ENCODE measurements at regions not wholly inside any gene's neighbourhood (a gene's known extent, or its start where the extent isn't known, plus 50 kb on each side); places are given as distances from the start of the nearest gene placed in this dataset.

GRCh38 chr4:135267148-135267865 is 1065.7 kb upstream of the PABPC4L start:
- no peak for TF ChIP-seq CTCF (IDR thresholded peaks at IDR 0.05)
- Histone ChIP-seq H3K4me3 (no peak overlapping the region), H3K27ac (no peak overlapping the region)
- DNase-seq (ENCODE audit: low spot score) = no peak

GRCh38 chr4:135256111-135256510 is 1054.5 kb upstream of the PABPC4L start:
- no peak overlapping the region for H3K27ac ChIP-seq
- no peak overlapping the region for H3K4me3 ChIP-seq
- no peak for DNase-seq (ENCODE audit: low spot score)
- no peak for TF ChIP-seq CTCF (IDR thresholded peaks at IDR 0.05)

GRCh38 chr4:135250040-135250439 is 1048.5 kb upstream of the PABPC4L start:
- H3K27ac ChIP-seq = no peak overlapping the region
- TF ChIP-seq CTCF (IDR thresholded peaks at IDR 0.05) = no peak
- no peak for DNase-seq (ENCODE audit: low spot score)
- H3K4me3 ChIP-seq = no peak overlapping the region

DNA sequence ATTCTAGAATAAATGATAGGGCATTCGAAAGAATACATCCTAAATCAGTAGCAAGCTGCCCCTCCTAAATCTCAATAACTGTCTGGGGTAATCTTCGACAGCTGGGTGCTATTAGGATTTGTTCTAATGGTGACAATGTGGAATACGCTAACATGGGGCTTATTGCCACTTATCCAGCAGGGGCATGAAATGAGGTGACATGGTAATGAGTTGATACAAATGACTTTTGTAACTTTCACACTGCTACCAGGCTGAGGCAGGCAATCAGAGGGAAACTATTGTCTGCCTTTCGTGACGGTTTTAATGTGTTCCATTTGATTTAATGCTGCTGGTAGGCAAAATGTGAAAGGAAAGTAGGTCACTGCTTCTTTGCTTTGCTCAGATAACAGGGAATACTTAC is 1047.4 kb upstream of the PABPC4L start:
- TF ChIP-seq CTCF (IDR thresholded peaks at IDR 0.05) = no peak
- no peak for DNase-seq (ENCODE audit: low spot score)
- no peak overlapping the region for H3K4me3 ChIP-seq
- no peak overlapping the region for H3K27ac ChIP-seq

GRCh38 chr4:135244696-135245095 is 1043.1 kb upstream of the PABPC4L start:
- no peak for DNase-seq (ENCODE audit: low spot score)
- no peak overlapping the region for H3K4me3 ChIP-seq
- no peak for TF ChIP-seq CTCF (IDR thresholded peaks at IDR 0.05)
- no peak overlapping the region for H3K27ac ChIP-seq

DNA sequence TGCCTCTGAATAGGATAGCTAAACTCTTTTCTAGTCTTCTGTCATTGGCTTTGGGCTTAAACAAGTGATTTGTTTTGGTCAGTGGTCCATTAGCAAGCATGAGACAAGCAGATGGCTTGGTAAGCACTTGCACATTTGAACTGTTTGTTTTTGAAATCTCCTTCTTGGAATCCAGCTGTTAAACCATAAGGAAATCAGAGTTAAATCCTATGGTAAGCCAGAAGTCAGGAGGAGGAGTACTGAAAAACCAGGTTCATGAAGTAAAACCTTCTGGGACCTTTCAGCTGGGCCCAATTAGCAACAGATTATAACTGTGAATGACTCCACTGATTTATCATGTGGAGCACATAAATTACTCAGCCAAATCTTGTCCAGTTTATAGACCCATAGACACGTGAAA is 1042.5 kb upstream of the PABPC4L start:
- DNase-seq (ENCODE audit: low spot score) = no peak
- Histone ChIP-seq H3K27ac (no peak overlapping the region), H3K4me3 (no peak overlapping the region)
- no peak for TF ChIP-seq CTCF (IDR thresholded peaks at IDR 0.05)

- TF ChIP-seq CTCF (IDR thresholded peaks at IDR 0.05) = no peak
- DNase-seq (ENCODE audit: low spot score) = no peak
Observed at GRCh38 chr4:135240796-135241195, 1039.2 kb upstream of the PABPC4L start.

More at GRCh38 chr4:135240796-135241195, 1039.2 kb upstream of the PABPC4L start:
- Histone ChIP-seq H3K4me3 (no peak overlapping the region), H3K27ac (no peak overlapping the region)

Measured in coronary artery (tissue), 2 donors.